GM12891 (cell line): ENCODE measurements at regions not wholly inside any gene's neighbourhood (a gene's known extent, or its start where the extent isn't known, plus 50 kb on each side); places are given as distances from the start of the nearest gene placed in this dataset.

Source experiments
- DNase-seq: peaks from one replicate; pipeline ENCODE4 v3.0.0; 2011; ENCODE audit warnings: low spot score; ENCODE audit not compliant: insufficient read length
- FAIRE-seq: peaks from 2 replicates; lab custom pipeline; 2011; peaks lifted over from hg19 to GRCh38; lab: Jason Lieb, UNC
- PAX5 ChIP-seq: IDR thresholded peaks from 2 replicates; pipeline ENCODE4 v1.6.1; 2011; ENCODE audit warnings: low read length, moderate library complexity, mild to moderate bottlenecking; ENCODE audit not compliant: insufficient read depth, severe bottlenecking
- POLR2A ChIP-seq: IDR thresholded peaks from 2 replicates; pipeline ENCODE4 v1.6.1; 2011; ENCODE audit warnings: low read depth, low read length, control low read depth
- POLR2AphosphoS5 ChIP-seq: IDR thresholded peaks from 2 replicates; pipeline ENCODE4 v1.6.1; 2011; ENCODE audit warnings: low read depth, low read length, control low read depth
- POU2F2 ChIP-seq: IDR thresholded peaks from 2 replicates; pipeline ENCODE4 v1.6.1; 2011; ENCODE audit warnings: low read depth, mild to moderate bottlenecking, control low read depth, low read length, moderate library complexity
- SPI1 ChIP-seq: IDR thresholded peaks from 2 replicates; pipeline ENCODE4 v1.6.1; 2011; ENCODE audit warnings: low read depth, low read length, control low read depth
- TAF1 ChIP-seq: IDR thresholded peaks from 2 replicates; pipeline ENCODE4 v1.6.1; 2011; ENCODE audit warnings: low read depth, low read length, control low read depth

- DNase-seq: no peak
- TF ChIP-seq POLR2A (no peak), PAX5 (no peak), POLR2AphosphoS5 (no peak), TAF1 (no peak), POU2F2 (no peak), SPI1 (peak; percentile 82)
- peak; percentile 51 for FAIRE-seq
Observed at GRCh38 chr6:163718537-163718936, 304.0 kb downstream of the QKI start.

- peak; percentile 9 for FAIRE-seq
- DNase-seq: no peak
- TF ChIP-seq POLR2AphosphoS5: no peak
Observed at GRCh38 chr6:163717106-163717764, 302.7 kb downstream of the QKI start.

GRCh38 chr6:163716690-163717089 lies 302.2 kb downstream of the QKI start:
- peak; percentile 54 for TF ChIP-seq SPI1
- no peak for TF ChIP-seq TAF1
- FAIRE-seq (peak; percentile 74), DNase-seq (no peak)

- no peak for TF ChIP-seq TAF1
- no peak for TF ChIP-seq POU2F2
- TF ChIP-seq SPI1: no peak
- TF ChIP-seq POLR2AphosphoS5: no peak
- TF ChIP-seq POLR2A: no peak
- TF ChIP-seq PAX5: no peak
- FAIRE-seq: no peak
- DNase-seq: no peak
Observed at GRCh38 chr6:163715846-163716245, 301.3 kb downstream of the QKI start.

GRCh38 chr6:163714179-163714578 lies 299.7 kb downstream of the QKI start:
- no peak for TF ChIP-seq POLR2AphosphoS5
- TF ChIP-seq PAX5: no peak
- no peak for TF ChIP-seq TAF1
- no peak for TF ChIP-seq POU2F2
- TF ChIP-seq POLR2A: no peak
- no peak for TF ChIP-seq SPI1
- no peak for DNase-seq
- no peak for FAIRE-seq

GRCh38 chr6:163712981-163713380 lies 298.5 kb downstream of the QKI start:
- TF ChIP-seq POLR2AphosphoS5: no peak
- TF ChIP-seq PAX5: no peak
- no peak for TF ChIP-seq POU2F2
- no peak for TF ChIP-seq SPI1
- no peak for TF ChIP-seq POLR2A
- no peak for TF ChIP-seq TAF1
- FAIRE-seq: no peak
- no peak for DNase-seq

- TF ChIP-seq PAX5 (no peak), SPI1 (no peak), POU2F2 (no peak), POLR2A (no peak), POLR2AphosphoS5 (no peak), TAF1 (no peak)
- DNase-seq (no peak), FAIRE-seq (no peak)
Observed at GRCh38 chr6:163712566-163712961, 298.0 kb downstream of the QKI start.

GRCh38 chr6:163711615-163712565 lies 297.4 kb downstream of the QKI start:
- TF ChIP-seq TAF1 (no peak), POLR2AphosphoS5 (no peak), SPI1 (peak; percentile 53), POU2F2 (no peak), PAX5 (no peak)
- FAIRE-seq (peak; percentile 90), DNase-seq (no peak)

GRCh38 chr6:163710532-163711470 lies 296.3 kb downstream of the QKI start:
- TF ChIP-seq SPI1 (0 out of 2 replicates have a peak, but pooled peaks have one; percentile 14), POLR2AphosphoS5 (no peak)
- FAIRE-seq (peak; percentile 70), DNase-seq (no peak)
